KBM-7 (cell line): ENCODE measurements at regions not wholly inside any gene's neighbourhood (a gene's known extent, or its start where the extent isn't known, plus 50 kb on each side); places are given as distances from the start of the nearest gene placed in this dataset.

Source experiments
- DNase-seq: peaks from one replicate; pipeline ENCODE4 v3.0.0-alpha.2; 2015
- in situ Hi-C: fragments of 300-500 bp; cut with MboI; formaldehyde crosslinking; loops from 2 replicates; pipeline ENCODE4 v1.14.3; 2020; ENCODE audit warnings: low sequenced_read_pairs, low pct_unique_long_range_greater_than_20kb, mixed read lengths

- DNase-seq: no peak
- in situ Hi-C loops: no loop called here
Observed at GRCh38 chr4:54152846-54153600, 53.1 kb downstream of the GSX2 start.

- in situ Hi-C loops: no loop called here
- no peak for DNase-seq
Observed at GRCh38 chr4:54155936-54156335, 56.0 kb downstream of the GSX2 start.

- in situ Hi-C loops: no loop called here
- DNase-seq: peak; percentile 47
Observed at GRCh38 chr4:54157606-54158005, 57.6 kb downstream of the GSX2 start.

GRCh38 chr4:54159543-54159942 lies 59.6 kb downstream of the GSX2 start:
- in situ Hi-C loops: no loop called here
- no peak for DNase-seq

- no peak for DNase-seq
Observed at GRCh38 chr4:54165011-54165410, 64.1 kb upstream of the PDGFRA start.

GRCh38 chr4:54165438-54165837 lies 63.7 kb upstream of the PDGFRA start:
- in situ Hi-C loops: no loop called here
- no peak for DNase-seq

More at GRCh38 chr4:54165011-54165410, 64.1 kb upstream of the PDGFRA start:
- in situ Hi-C loops: no loop called here

- DNase-seq: no peak
- in situ Hi-C loops: no loop called here
Observed at GRCh38 chr4:54167508-54167907, 61.6 kb upstream of the PDGFRA start.

- in situ Hi-C loops: no loop called here
- DNase-seq: no peak
Observed at GRCh38 chr4:54169176-54169575, 59.9 kb upstream of the PDGFRA start.

- in situ Hi-C loops: no loop called here
- DNase-seq: no peak
Observed at GRCh38 chr4:54172156-54172555, 56.9 kb upstream of the PDGFRA start.

- DNase-seq: no peak
- in situ Hi-C loops: no loop called here
Observed at GRCh38 chr4:54173281-54173912, 55.7 kb upstream of the PDGFRA start.

- in situ Hi-C loops: no loop called here
- DNase-seq: no peak
Observed at GRCh38 chr4:54176202-54176601, 52.9 kb upstream of the PDGFRA start.
